ENCODE measurements at regions not wholly inside any gene's neighbourhood (a gene's known extent, or its start where the extent isn't known, plus 50 kb on each side); places are given as distances from the start of the nearest gene placed in this dataset.
A peak's percentile ranks its signal among the peaks of the same experiment; 100 is the strongest.

GRCh38 chr5:68961762-68962161, 132.1 kb upstream of the SLC30A5 start:
- H3K27ac ChIP-seq (ENCODE audit: low read depth in 2 of 2, low read length in 1 of 2) = no peak overlapping the region
- H3K79me2 ChIP-seq (ENCODE audit: insufficient read depth) = no peaks in the 10 kb centered on the region
- DNase-seq = no peak
- no peak overlapping the region for H3K9ac ChIP-seq
- no peak overlapping the region for H3K4me2 ChIP-seq
- no peak overlapping the region for H3K4me3 ChIP-seq (ENCODE audit: low read depth in 2 of 2, low read length in 1 of 2)
- no peaks in the 10 kb centered on the region for H3K36me3 ChIP-seq (replicated peaks in 1 of 2; ENCODE audit: control insufficient read depth in 1 of 2, insufficient read depth in 2 of 2, low read length in 1 of 2)
- H3K9me2 ChIP-seq = no peaks in the 10 kb centered on the region
- no peaks in the 10 kb centered on the region for H3K27me3 ChIP-seq (ENCODE audit: insufficient read depth)
- H3K9me3 ChIP-seq = no peaks in the 10 kb centered on the region
- POLR2A ChIA-PET = no interaction called here
- H3F3A ChIP-seq (replicated peaks; ENCODE audit: insufficient read depth) = no peaks in the 10 kb centered on the region
- peaks cover 0 to 5% of the 10 kb centered on the region in 2 experiments; a peak in 1 of 4 replicates for H3K4me1 ChIP-seq (ENCODE audit: control insufficient read depth in 1 of 2, insufficient read depth in 2 of 2, low read depth in 1 of 2, low read length in 1 of 2)
- CTCF ChIA-PET = interaction anchor here (1.1 to 2.9 kb wide), 11 partner anchors 11 to 696 kb away, joined by 3 to 19 read pairs (median 4); no protein-coding TSS in a partner anchor
- no peak for TF ChIP-seq TEAD4 (IDR thresholded peaks at IDR 0.05; ENCODE audit: borderline replicate concordance, insufficient read depth)
- WGBS (ENCODE audit: low lambda C conversion rate) = 73% methylated on average over 5 of the region's 5 CpGs
- H2AFZ ChIP-seq (ENCODE audit: low read depth) = no peak overlapping the region
- H4K20me1 ChIP-seq (ENCODE audit: insufficient read depth) = no peaks in the 10 kb centered on the region

GRCh38 chr5:68962757-68963484, 130.9 kb upstream of the SLC30A5 start:
- no peaks in the 10 kb centered on the region for H4K20me1 ChIP-seq (ENCODE audit: insufficient read depth)
- ChIA-PET CTCF (interaction anchor here (0.7 to 2.9 kb wide), 20 partner anchors 8 to 697 kb away, joined by 3 to 19 read pairs (median 3); no protein-coding TSS in a partner anchor), POLR2A (interaction anchor here (0.7 kb wide), 1 partner anchor 191 kb away, joined by 4 read pairs; no protein-coding TSS in a partner anchor)
- no peaks in the 10 kb centered on the region for H3K79me2 ChIP-seq (ENCODE audit: insufficient read depth)
- 24% methylated on average over 16 of the region's 16 CpGs for WGBS (ENCODE audit: low lambda C conversion rate)
- no peaks in the 10 kb centered on the region; a peak in 1 of 4 replicates for H3K4me1 ChIP-seq (ENCODE audit: control insufficient read depth in 1 of 2, insufficient read depth in 2 of 2, low read depth in 1 of 2, low read length in 1 of 2)
- no peaks in the 10 kb centered on the region for H3K36me3 ChIP-seq (replicated peaks in 1 of 2; ENCODE audit: control insufficient read depth in 1 of 2, insufficient read depth in 2 of 2, low read length in 1 of 2)
- H3K9ac ChIP-seq = no peak overlapping the region
- no peaks in the 10 kb centered on the region for H3K9me2 ChIP-seq
- peak; percentile 74 for DNase-seq
- H3K4me2 ChIP-seq = peak overlapping the region; percentile 29; the same call in 1 of the 2 replicates
- H3F3A ChIP-seq (replicated peaks; ENCODE audit: insufficient read depth) = no peaks in the 10 kb centered on the region
- TF ChIP-seq RAD21 (IDR thresholded peaks at IDR 0.05; ENCODE audit: low read length) (peak; percentile 88), MXI1 (IDR thresholded peaks at IDR 0.05; ENCODE audit: low read depth, low read length) (peak; percentile 45; the same call in 1 of the 2 replicates), SMC3 (IDR thresholded peaks at IDR 0.05; ENCODE audit: low read depth, low read length) (peak; percentile 79), FOXM1 (IDR thresholded peaks at IDR 0.05; ENCODE audit: low read depth) (no peak), FOXJ3 (CRISPR knock-in tag; IDR thresholded peaks at IDR 0.05) (no peak), EZH2phosphoT487 (IDR thresholded peaks at IDR 0.05; ENCODE audit: borderline replicate concordance, low read depth) (no peak), ELF1 (IDR thresholded peaks at IDR 0.05) (no peak), RFX5 (IDR thresholded peaks at IDR 0.05; ENCODE audit: low read length) (0 out of 2 replicates have a peak, but pooled peaks have one; percentile 24), MAX (IDR thresholded peaks at IDR 0.05; ENCODE audit: low read depth) (no peak)
- TF ChIP-seq, protein P1, sequence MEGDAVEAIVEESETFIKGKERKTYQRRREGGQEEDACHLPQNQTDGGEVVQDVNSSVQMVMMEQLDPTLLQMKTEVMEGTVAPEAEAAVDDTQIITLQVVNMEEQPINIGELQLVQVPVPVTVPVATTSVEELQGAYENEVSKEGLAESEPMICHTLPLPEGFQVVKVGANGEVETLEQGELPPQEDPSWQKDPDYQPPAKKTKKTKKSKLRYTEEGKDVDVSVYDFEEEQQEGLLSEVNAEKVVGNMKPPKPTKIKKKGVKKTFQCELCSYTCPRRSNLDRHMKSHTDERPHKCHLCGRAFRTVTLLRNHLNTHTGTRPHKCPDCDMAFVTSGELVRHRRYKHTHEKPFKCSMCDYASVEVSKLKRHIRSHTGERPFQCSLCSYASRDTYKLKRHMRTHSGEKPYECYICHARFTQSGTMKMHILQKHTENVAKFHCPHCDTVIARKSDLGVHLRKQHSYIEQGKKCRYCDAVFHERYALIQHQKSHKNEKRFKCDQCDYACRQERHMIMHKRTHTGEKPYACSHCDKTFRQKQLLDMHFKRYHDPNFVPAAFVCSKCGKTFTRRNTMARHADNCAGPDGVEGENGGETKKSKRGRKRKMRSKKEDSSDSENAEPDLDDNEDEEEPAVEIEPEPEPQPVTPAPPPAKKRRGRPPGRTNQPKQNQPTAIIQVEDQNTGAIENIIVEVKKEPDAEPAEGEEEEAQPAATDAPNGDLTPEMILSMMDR (IDR thresholded peaks at IDR 0.05) = peak; percentile 87
- H3K4me3 ChIP-seq (ENCODE audit: low read depth in 2 of 2, low read length in 1 of 2) = peak overlapping the region in 1 of 2 experiments; percentile 47; a peak in 1 of 4 replicates
- H3K9me3 ChIP-seq = no peaks in the 10 kb centered on the region
- no peaks in the 10 kb centered on the region for H3K27me3 ChIP-seq (ENCODE audit: insufficient read depth)
- no peak overlapping the region; a peak in 1 of 4 replicates for H3K27ac ChIP-seq (ENCODE audit: low read depth in 2 of 2, low read length in 1 of 2)
- H2AFZ ChIP-seq (ENCODE audit: low read depth) = peak overlapping the region; percentile 59; the same call in 1 of the 2 replicates
